GM12874 (cell line): ENCODE measurements at regions not wholly inside any gene's neighbourhood (a gene's known extent, or its start where the extent isn't known, plus 50 kb on each side); places are given as distances from the start of the nearest gene placed in this dataset.

Source experiments
- CTCF ChIP-seq: IDR thresholded peaks from 2 replicates; pipeline ENCODE4 v1.5.1; 2011; ENCODE audit warnings: low read depth, mild to moderate bottlenecking, control low read depth, low read length, moderate library complexity; ENCODE audit not compliant: insufficient read depth

- no peak for TF ChIP-seq CTCF
These were observed 460.1 kb upstream of the TLE4 start for GRCh38 chr9:79111653-79112052.

GRCh38 chr9:79115176-79115575 lies 456.6 kb upstream of the TLE4 start:
- no peak for TF ChIP-seq CTCF

GRCh38 chr9:79116041-79116440 lies 455.7 kb upstream of the TLE4 start:
- no peak for TF ChIP-seq CTCF

GRCh38 chr9:79116709-79117108 lies 455.1 kb upstream of the TLE4 start:
- no peak for TF ChIP-seq CTCF

GRCh38 chr9:79120533-79120932 lies 451.2 kb upstream of the TLE4 start:
- TF ChIP-seq CTCF, result no peak

GRCh38 chr9:79120941-79121340 lies 450.8 kb upstream of the TLE4 start:
- no peak for TF ChIP-seq CTCF

- TF ChIP-seq CTCF, result no peak
These were observed 448.4 kb upstream of the TLE4 start for GRCh38 chr9:79123415-79123814.

GRCh38 chr9:79127661-79128060 lies 444.1 kb upstream of the TLE4 start:
- TF ChIP-seq CTCF, result no peak
